GM13976 (cell line): ENCODE measurements at regions not wholly inside any gene's neighbourhood (a gene's known extent, or its start where the extent isn't known, plus 50 kb on each side); places are given as distances from the start of the nearest gene placed in this dataset.

ENCODE experiments used
- DNase-seq: peaks from one replicate; pipeline ENCODE4 v3.0.0; 2012; ENCODE audit warnings: low spot score
- in situ Hi-C: fragments of 300-500 bp; cut with MboI; formaldehyde crosslinking; loops from one replicate; pipeline ENCODE4 v1.12.0; 2022; ENCODE audit warnings: low sequenced_read_pairs, mixed read lengths, inconsistent platforms; ENCODE audit not compliant: unreplicated experiment
- TF ChIP-seq, protein P1 (sequence below): IDR thresholded peaks from 2 replicates; pipeline ENCODE4 v1.5.1; 2012; ENCODE audit warnings: borderline replicate concordance, mild to moderate bottlenecking; ENCODE audit not compliant: insufficient read depth; ENCODE audit errors: extremely low read depth, missing control alignments, control extremely low read depth

DNA sequence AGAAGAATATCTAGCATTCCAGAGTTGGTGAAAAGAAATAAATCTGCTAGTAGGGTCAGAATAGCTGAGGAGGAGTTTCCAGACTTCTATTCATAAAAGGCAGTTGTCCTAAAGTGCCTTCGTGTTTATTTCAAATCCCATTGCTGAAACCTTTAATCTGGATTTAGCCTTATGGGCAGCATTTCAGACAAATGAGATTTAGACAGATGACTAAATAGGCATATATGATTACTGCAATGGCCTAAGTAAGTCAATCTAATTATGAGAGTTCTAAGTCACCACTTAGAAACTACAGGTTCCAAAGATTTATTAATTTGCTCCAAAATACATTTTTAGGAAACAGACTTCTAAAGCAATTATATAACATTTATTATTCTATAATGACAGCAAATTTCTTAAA is 368.7 kb downstream of the LIG4 start:
- DNase-seq = no peak
- TF ChIP-seq, protein P1, sequence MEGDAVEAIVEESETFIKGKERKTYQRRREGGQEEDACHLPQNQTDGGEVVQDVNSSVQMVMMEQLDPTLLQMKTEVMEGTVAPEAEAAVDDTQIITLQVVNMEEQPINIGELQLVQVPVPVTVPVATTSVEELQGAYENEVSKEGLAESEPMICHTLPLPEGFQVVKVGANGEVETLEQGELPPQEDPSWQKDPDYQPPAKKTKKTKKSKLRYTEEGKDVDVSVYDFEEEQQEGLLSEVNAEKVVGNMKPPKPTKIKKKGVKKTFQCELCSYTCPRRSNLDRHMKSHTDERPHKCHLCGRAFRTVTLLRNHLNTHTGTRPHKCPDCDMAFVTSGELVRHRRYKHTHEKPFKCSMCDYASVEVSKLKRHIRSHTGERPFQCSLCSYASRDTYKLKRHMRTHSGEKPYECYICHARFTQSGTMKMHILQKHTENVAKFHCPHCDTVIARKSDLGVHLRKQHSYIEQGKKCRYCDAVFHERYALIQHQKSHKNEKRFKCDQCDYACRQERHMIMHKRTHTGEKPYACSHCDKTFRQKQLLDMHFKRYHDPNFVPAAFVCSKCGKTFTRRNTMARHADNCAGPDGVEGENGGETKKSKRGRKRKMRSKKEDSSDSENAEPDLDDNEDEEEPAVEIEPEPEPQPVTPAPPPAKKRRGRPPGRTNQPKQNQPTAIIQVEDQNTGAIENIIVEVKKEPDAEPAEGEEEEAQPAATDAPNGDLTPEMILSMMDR = no peak
- in situ Hi-C loops = no loop called here

GRCh38 chr13:107845911-107846310 is 369.4 kb downstream of the LIG4 start:
- in situ Hi-C loops = no loop called here
- TF ChIP-seq, protein P1 = no peak

DNA sequence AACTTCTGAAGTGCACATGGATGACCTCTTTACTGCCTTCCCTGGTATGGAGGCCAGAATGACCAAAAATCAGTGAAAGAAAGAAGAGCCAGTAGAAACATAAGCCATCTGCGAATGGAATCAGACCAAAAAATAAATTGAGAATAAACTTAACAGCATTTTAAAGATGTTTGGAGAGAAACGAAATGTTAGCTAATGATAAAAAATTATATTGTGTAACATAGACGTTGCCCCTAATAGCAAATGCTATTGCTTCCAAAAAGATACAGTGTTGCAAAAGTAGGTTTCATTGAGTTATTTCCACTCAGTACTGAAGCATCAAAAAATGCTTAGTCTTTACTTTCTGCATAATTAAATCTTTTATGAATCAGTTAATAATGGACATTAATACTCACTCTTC is 371.7 kb downstream of the LIG4 start:
- in situ Hi-C loops = no loop called here
- no peak for DNase-seq
- TF ChIP-seq, protein P1 = no peak

More at GRCh38 chr13:107845911-107846310, 369.4 kb downstream of the LIG4 start:
- DNase-seq = no peak

DNA sequence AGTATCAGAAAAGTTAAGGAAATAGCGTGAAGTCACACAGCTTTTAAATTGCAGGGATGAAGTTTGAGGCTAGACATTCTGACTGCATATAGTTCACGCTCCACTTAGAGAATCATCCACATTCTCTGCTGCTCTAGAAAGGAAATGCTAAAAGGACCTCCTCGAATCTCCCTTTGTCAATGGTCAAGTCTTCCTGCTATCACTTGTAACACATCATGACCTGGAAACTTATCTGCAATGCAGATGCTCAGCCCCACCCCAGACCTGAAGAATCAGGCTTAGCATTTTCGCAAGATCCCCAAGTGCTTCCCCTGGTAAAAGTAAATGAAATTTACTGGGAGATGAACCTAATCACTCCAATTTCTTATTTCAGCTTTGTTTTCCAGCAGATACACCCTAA is 372.1 kb downstream of the LIG4 start:
- TF ChIP-seq, protein P1 = no peak
- DNase-seq = no peak
- in situ Hi-C loops = no loop called here

DNA sequence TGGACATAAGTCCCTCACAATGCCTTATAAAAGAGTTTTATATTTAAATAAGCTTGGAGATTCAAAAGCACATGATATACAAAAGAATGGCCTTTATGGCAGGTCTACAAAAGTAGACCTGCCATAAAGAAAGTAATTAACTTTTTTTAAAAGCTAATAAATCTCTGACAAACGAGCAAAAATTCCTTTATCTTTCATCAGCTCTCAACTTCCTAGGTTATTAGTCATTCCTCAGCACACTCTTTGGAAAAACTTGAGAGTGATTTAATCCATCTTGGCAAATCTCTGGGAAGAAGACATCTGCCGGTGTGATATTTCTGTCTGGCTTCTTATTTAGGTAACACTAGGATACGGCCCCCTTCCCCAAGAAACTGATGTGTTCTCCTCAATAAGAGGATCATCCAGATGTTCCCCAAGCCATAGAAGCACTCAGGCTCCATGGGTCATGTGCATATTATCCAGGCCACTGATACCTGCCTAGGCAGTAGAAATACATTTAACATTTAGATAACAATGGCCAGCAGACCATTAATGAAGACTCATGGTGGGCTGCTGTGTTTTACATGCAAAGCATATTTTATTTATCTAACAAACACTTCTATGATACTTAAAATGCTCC is 372.7 kb downstream of the LIG4 start:
- TF ChIP-seq, protein P1 = no peak
- in situ Hi-C loops = no loop called here
- no peak for DNase-seq

GRCh38 chr13:107838588-107839161 is 376.7 kb downstream of the LIG4 start:
- TF ChIP-seq, protein P1 = no peak
- DNase-seq = no peak
- in situ Hi-C loops = no loop called here
